GM18867 (cell line): ENCODE measurements at regions not wholly inside any gene's neighbourhood (a gene's known extent, or its start where the extent isn't known, plus 50 kb on each side); places are given as distances from the start of the nearest gene placed in this dataset.

Source experiments
- ATAC-seq: cut with Tn5 transposase; IDR thresholded peaks from one replicate; pipeline ENCODE4 v1.9.1; 2021; ENCODE audit warnings: mild to moderate bottlenecking, moderate library complexity; ENCODE audit not compliant: unreplicated experiment

GRCh38 chr6:44559486-44560270 lies 172.2 kb downstream of the CDC5L start:
- ATAC-seq = no peak

- ATAC-seq = no peak
These were observed 173.1 kb downstream of the CDC5L start for GRCh38 chr6:44560458-44561059.

- no peak for ATAC-seq
These were observed 173.6 kb downstream of the CDC5L start for GRCh38 chr6:44561060-44561623.

- no peak for ATAC-seq
These were observed 174.5 kb downstream of the CDC5L start for GRCh38 chr6:44561832-44562665.

- ATAC-seq = no peak
These were observed 175.9 kb downstream of the CDC5L start for GRCh38 chr6:44563397-44563796.

- no peak for ATAC-seq
These were observed 177.5 kb downstream of the CDC5L start for GRCh38 chr6:44564906-44565524.

GRCh38 chr6:44567406-44567805 lies 179.9 kb downstream of the CDC5L start:
- no peak for ATAC-seq

GRCh38 chr6:44569131-44569530 lies 181.6 kb downstream of the CDC5L start:
- ATAC-seq = no peak

GRCh38 chr6:44569931-44570385 lies 182.5 kb downstream of the CDC5L start:
- ATAC-seq = no peak

GRCh38 chr6:44571510-44571909 lies 184.0 kb downstream of the CDC5L start:
- no peak for ATAC-seq

- no peak for ATAC-seq
These were observed 184.8 kb downstream of the CDC5L start for GRCh38 chr6:44572346-44572745.

- no peak for ATAC-seq
These were observed 188.1 kb downstream of the CDC5L start for GRCh38 chr6:44575644-44576043.

- no peak for ATAC-seq
These were observed 188.7 kb downstream of the CDC5L start for GRCh38 chr6:44576132-44576631.

GRCh38 chr6:44580901-44581300 lies 193.4 kb downstream of the CDC5L start:
- ATAC-seq = no peak

GRCh38 chr6:44582930-44583329 lies 195.4 kb downstream of the CDC5L start:
- ATAC-seq = no peak

- no peak for ATAC-seq
These were observed 203.0 kb downstream of the CDC5L start for GRCh38 chr6:44590471-44590870.

- ATAC-seq = no peak
These were observed 206.0 kb downstream of the CDC5L start for GRCh38 chr6:44593539-44593944.

- ATAC-seq = no peak
These were observed 207.0 kb downstream of the CDC5L start for GRCh38 chr6:44594481-44594880.

- ATAC-seq = no peak
These were observed 211.2 kb downstream of the CDC5L start for GRCh38 chr6:44598679-44599078.

GRCh38 chr6:44599672-44600071 lies 212.2 kb downstream of the CDC5L start:
- no peak for ATAC-seq
